Ovary (tissue), 7 donors: ENCODE measurements at regions not wholly inside any gene's neighbourhood (a gene's known extent, or its start where the extent isn't known, plus 50 kb on each side); places are given as distances from the start of the nearest gene placed in this dataset.

Source experiments
- DNase-seq, 5 donors: peaks; one replicate each; pipeline ENCODE4 v3.0.0-alpha.2; 2019 to 2020
- H3K27ac ChIP-seq, 2 donors: fragments of 200-600 bp; one replicate each; pipeline versions ENCODE4 v1.5.1 to v1.8.0; 2019 to 2022
- H3K27me3 ChIP-seq: fragments of 200-600 bp; one replicate; pipeline ENCODE4 v1.8.0; 2022
- H3K36me3 ChIP-seq: fragments of 200-600 bp; sonication (generic); one replicate; pipeline ENCODE4 v1.5.1; 2019
- H3K4me1 ChIP-seq: one replicate; pipeline ENCODE4 v1.8.1; 2013; ENCODE audit warnings: mild to moderate bottlenecking, moderate library complexity; ENCODE audit not compliant: insufficient read depth
- H3K4me3 ChIP-seq: fragments of 200-600 bp; sonication (generic); one replicate; pipeline ENCODE4 v1.5.1; 2017
- H3K9me3 ChIP-seq, 2 donors: fragments of 200-600 bp in 1 of 2; sonication (generic) in 1 of 2; one replicate each; pipeline versions ENCODE4 v1.5.1 to v1.8.1; 2013 to 2019; ENCODE audit warnings: mild to moderate bottlenecking in 1 of 2, moderate library complexity in 1 of 2
- EP300 ChIP-seq: sonication (generic); formaldehyde crosslinking; IDR thresholded peaks from one replicate; pipeline ENCODE4 v1.6.1; 2017; ENCODE audit warnings: antibody characterized with exemption
- POLR2A ChIP-seq: fragments of 450-650 bp; IDR thresholded peaks from one replicate; pipeline ENCODE4 v1.6.1; 2017; ENCODE audit warnings: antibody characterized with exemption, mild to moderate bottlenecking, moderate library complexity
- WGBS, 3 donors: extraction: QIAGEN DNeasy Blood & Tissue Kit in 1 of 3; methylation state at CpG; one replicate each; pipeline versions ENCODE4 v1.1.5 to v1.1.7; 2013 to 2017; 5-methylcytosine and 5-hydroxymethylcytosine counted together
- intact Hi-C, 4 donors: fragments of 100-400 bp; cut with DNase I; formaldehyde crosslinking; loops; one replicate each; pipeline versions ENCODE4 v1.11.0 to v1.15.1; 2022 to 2023
- TF ChIP-seq, protein P1 (sequence below), 3 donors: fragments of 450-650 bp in 2 of 3; fragments of 200-600 bp in 1 of 3; IDR thresholded peaks; one replicate each; pipeline versions ENCODE4 v1.5.1 to v1.8.0; 2016 to 2022; ENCODE audit warnings: antibody characterized with exemption in 3 of 3, mild to moderate bottlenecking in 1 of 3
- donor health status: DM: no; HTN: no; CAD: no; lungs with moderate emphysema.
- donor health status: DM: no; HTN: no; CAD: no.
- donor health status: Bipolar disorder and iron deficiency.
- donor health status: DM: no; HTN: no; CAD: no.
- donor health status: DM: yes; HTN: yes; CAD: no.

DNA sequence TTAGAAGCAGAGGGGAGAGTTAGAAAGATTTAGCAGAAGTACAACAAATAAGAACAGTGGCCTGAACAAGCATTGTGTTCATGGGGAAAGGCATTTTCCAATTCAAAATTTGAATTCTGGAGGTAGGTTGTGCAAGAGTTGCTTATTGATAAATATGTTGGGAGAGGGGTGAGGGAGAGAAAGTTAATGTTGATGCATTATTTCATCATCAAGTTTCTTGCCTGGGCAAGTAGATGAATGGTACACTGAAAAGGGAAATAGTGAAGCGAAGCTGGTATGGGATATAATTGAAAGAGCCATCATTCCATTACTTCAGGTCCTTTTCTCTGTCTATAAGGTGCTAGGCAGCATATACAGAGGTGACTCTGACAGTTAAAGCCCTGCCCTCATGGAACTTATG, 288.9 kb upstream of the GBE1 start:
- Histone ChIP-seq H3K27me3 (no peaks in the 10 kb centered on the region), H3K27ac (no peak overlapping the region), H3K36me3 (no peaks in the 10 kb centered on the region), H3K9me3 (no peaks in the 10 kb centered on the region), H3K4me3 (no peak overlapping the region), H3K4me1 (no peaks in the 10 kb centered on the region)
- TF ChIP-seq EP300 (no peak), POLR2A (no peak)
- TF ChIP-seq, protein P1, sequence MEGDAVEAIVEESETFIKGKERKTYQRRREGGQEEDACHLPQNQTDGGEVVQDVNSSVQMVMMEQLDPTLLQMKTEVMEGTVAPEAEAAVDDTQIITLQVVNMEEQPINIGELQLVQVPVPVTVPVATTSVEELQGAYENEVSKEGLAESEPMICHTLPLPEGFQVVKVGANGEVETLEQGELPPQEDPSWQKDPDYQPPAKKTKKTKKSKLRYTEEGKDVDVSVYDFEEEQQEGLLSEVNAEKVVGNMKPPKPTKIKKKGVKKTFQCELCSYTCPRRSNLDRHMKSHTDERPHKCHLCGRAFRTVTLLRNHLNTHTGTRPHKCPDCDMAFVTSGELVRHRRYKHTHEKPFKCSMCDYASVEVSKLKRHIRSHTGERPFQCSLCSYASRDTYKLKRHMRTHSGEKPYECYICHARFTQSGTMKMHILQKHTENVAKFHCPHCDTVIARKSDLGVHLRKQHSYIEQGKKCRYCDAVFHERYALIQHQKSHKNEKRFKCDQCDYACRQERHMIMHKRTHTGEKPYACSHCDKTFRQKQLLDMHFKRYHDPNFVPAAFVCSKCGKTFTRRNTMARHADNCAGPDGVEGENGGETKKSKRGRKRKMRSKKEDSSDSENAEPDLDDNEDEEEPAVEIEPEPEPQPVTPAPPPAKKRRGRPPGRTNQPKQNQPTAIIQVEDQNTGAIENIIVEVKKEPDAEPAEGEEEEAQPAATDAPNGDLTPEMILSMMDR (IDR thresholded peaks at IDR 0.05): no peak
- DNase-seq: no peak
- intact Hi-C loops: no loop called here
- 91 to 100% (median 92%) methylated on average over 1 of the region's 1 CpG for WGBS, 3 donors

GRCh38 chr3:82048711-82049110, 287.3 kb upstream of the GBE1 start:
- Histone ChIP-seq H3K4me1 (no peaks in the 10 kb centered on the region), H3K27me3 (no peaks in the 10 kb centered on the region), H3K9me3 (no peaks in the 10 kb centered on the region), H3K36me3 (no peaks in the 10 kb centered on the region), H3K4me3 (no peak overlapping the region), H3K27ac (no peak overlapping the region)
- TF ChIP-seq, protein P1 (IDR thresholded peaks at IDR 0.05): no peak
- intact Hi-C loops: no loop called here
- 74 to 85% (median 75%) methylated on average over 3 of the region's 3 CpGs for WGBS, 3 donors
- no peak for DNase-seq

GRCh38 chr3:82044930-82045705, 283.7 kb upstream of the GBE1 start:
- H3K4me1 ChIP-seq: no peaks in the 10 kb centered on the region
- TF ChIP-seq, protein P1 (IDR thresholded peaks at IDR 0.05): no peak
- TF ChIP-seq POLR2A: no peak
- TF ChIP-seq EP300: no peak
- H3K36me3 ChIP-seq: no peaks in the 10 kb centered on the region
- WGBS, 3 donors: 52 to 56% (median 52%) methylated on average over 4 of the region's 4 CpGs
- H3K9me3 ChIP-seq: no peaks in the 10 kb centered on the region
- no peaks in the 10 kb centered on the region for H3K27me3 ChIP-seq
- no peak overlapping the region for H3K4me3 ChIP-seq
- no peak for DNase-seq
- no peak overlapping the region for H3K27ac ChIP-seq
- intact Hi-C loops: no loop called here

DNA sequence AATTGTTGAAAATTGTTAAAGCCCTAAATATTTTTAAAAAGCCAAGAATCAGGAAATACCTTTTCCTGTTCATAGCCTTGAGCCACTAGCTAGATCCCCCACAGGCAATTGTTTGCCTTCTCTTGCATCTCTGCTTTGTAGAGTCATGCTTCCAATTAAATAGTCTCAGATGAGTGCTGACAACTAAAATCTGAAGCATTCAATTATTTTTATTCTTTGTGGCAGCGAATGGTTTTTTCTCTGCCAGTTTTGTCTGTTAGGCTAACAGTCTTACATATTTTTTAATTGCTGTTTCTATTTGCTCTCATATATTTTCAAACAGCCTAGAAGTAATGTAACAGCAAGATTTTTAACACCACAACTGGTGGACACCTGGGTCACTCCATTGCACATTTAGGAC, 277.1 kb upstream of the GBE1 start:
- intact Hi-C loops: no loop called here
- 2 to 9% (median 5%) methylated on average over 1 of the region's 1 CpG for WGBS, 3 donors
- Histone ChIP-seq H3K27ac (no peak overlapping the region), H3K36me3 (no peaks in the 10 kb centered on the region), H3K27me3 (no peaks in the 10 kb centered on the region), H3K4me3 (no peak overlapping the region), H3K9me3 (no peaks in the 10 kb centered on the region), H3K4me1 (no peaks in the 10 kb centered on the region)
- TF ChIP-seq, protein P1 (IDR thresholded peaks at IDR 0.05): no peak
- no peak for TF ChIP-seq POLR2A
- TF ChIP-seq EP300: no peak
- DNase-seq: no peak
